GM12878 (cell line): ENCODE measurements at regions not wholly inside any gene's neighbourhood (a gene's known extent, or its start where the extent isn't known, plus 50 kb on each side); places are given as distances from the start of the nearest gene placed in this dataset.

Experiments used
- ATAC-seq: fragments of 200-7000 bp; cut with Tn5 transposase; 3 replicates; pipeline ENCODE4 v1.9.1; 2020; ENCODE audit warnings: mild to moderate bottlenecking, moderate library complexity
- BruUV-seq: library from RNA; stranded (reverse); fragments of 400-500 nt; replicated peaks from 2 replicates; lab custom pipeline; 2021; lab: Mats Ljungman, UMichigan
- CTCF ChIA-PET: fragments of 300-600 bp; sonication (Branson Sonifier 250); formaldehyde crosslinking; extraction: SDS; loops from one replicate; lab custom pipeline; 2021; ENCODE audit warnings: inconsistent platforms; lab: Yijun Ruan, JAX
- POLR2A ChIA-PET: fragments of 350-600 bp; formaldehyde crosslinking; extraction: SDS; loops from one replicate; lab custom pipeline; 2021; ENCODE audit warnings: inconsistent platforms; lab: Charles Lee
- RAD21 ChIA-PET: fragments of 300-600 bp; sonication (Branson Sonifier 250); formaldehyde crosslinking; loops from one replicate; lab custom pipeline; 2023; ENCODE audit warnings: antibody characterized with exemption; ENCODE audit not compliant: unreplicated experiment; lab: Charles Lee
- SMC1A ChIA-PET: fragments of 300-600 bp; sonication (Branson Sonifier 250); formaldehyde crosslinking; loops from one replicate; lab custom pipeline; 2023; ENCODE audit not compliant: unreplicated experiment, uncharacterized antibody; lab: Charles Lee
- DNase-seq: peaks from one replicate; pipeline ENCODE4 v3.0.0-alpha.2; 2011; ENCODE audit warnings: low read depth, low spot score
- FAIRE-seq: peaks from 3 replicates; lab custom pipeline; 2011; peaks lifted over from hg19 to GRCh38; lab: Jason Lieb, UNC
- H2AFZ ChIP-seq: 2 replicates; pipeline ENCODE4 v1.6.0; 2011; ENCODE audit warnings: low read depth, low read length, control low read depth; ENCODE audit not compliant: control insufficient read depth
- H3K27ac ChIP-seq: 2 replicates; pipeline ENCODE4 v1.5.1; 2011; ENCODE audit warnings: control low read depth; ENCODE audit not compliant: control insufficient read depth, insufficient read depth
- H3K27me3 ChIP-seq, 2 experiments: replicated peaks in 1 of 2; 2 replicates each; pipeline versions ENCODE4 v1.6.0 to v1.6.1; 2011; ENCODE audit warnings: low read length in 1 of 2; ENCODE audit not compliant: control insufficient read depth in 2 of 2, insufficient read depth in 2 of 2
- H3K36me3 ChIP-seq, 2 experiments: 2 replicates each; pipeline ENCODE4 v1.5.1; 2011; ENCODE audit warnings: low read length in 1 of 2; ENCODE audit not compliant: control insufficient read depth in 2 of 2, insufficient read depth in 2 of 2
- H3K4me1 ChIP-seq: 2 replicates; pipeline ENCODE4 v1.6.1; 2011; ENCODE audit warnings: mild to moderate bottlenecking, low read length, moderate library complexity, mixed read lengths; ENCODE audit not compliant: control insufficient read depth, insufficient read depth
- H3K4me2 ChIP-seq: 2 replicates; pipeline ENCODE4 v1.6.0; 2011; ENCODE audit warnings: control low read depth; ENCODE audit not compliant: control insufficient read depth, insufficient read depth
- H3K4me3 ChIP-seq: fragments of 200-600 bp; sonication (generic); 2 replicates; pipeline ENCODE4 v1.5.1; 2016
- H3K79me2 ChIP-seq: 2 replicates; pipeline ENCODE4 v1.6.0; 2011; ENCODE audit warnings: low read length; ENCODE audit not compliant: control insufficient read depth, insufficient read depth
- H3K9ac ChIP-seq: 2 replicates; pipeline ENCODE4 v1.8.0; 2011; ENCODE audit warnings: low read length, control low read depth, mixed read lengths; ENCODE audit not compliant: control insufficient read depth, insufficient read depth
- H3K9me3 ChIP-seq: replicated peaks from 3 replicates; pipeline ENCODE4 v1.5.1; 2011; ENCODE audit warnings: mild to moderate bottlenecking, low read length; ENCODE audit not compliant: control insufficient read depth, insufficient read depth
- H4K20me1 ChIP-seq: 2 replicates; pipeline ENCODE4 v1.6.0; 2011; ENCODE audit not compliant: control insufficient read depth, insufficient read depth
- ESRRA ChIP-seq: IDR thresholded peaks from 2 replicates; pipeline ENCODE4 v1.6.1; 2012; ENCODE audit warnings: mild to moderate bottlenecking, low read length, improper control_type of control experiment
- GATAD2B ChIP-seq: fragments of 450-650 bp; conservative IDR thresholded peaks from 2 replicates; pipeline ENCODE4 v1.6.1; 2017; ENCODE audit warnings: low read depth, mild to moderate bottlenecking, moderate library complexity
- SPI1 ChIP-seq: IDR thresholded peaks from 2 replicates; pipeline ENCODE4 v1.6.1; 2011; ENCODE audit warnings: low read depth, mild to moderate bottlenecking, low read length, moderate library complexity, borderline replicate concordance; ENCODE audit not compliant: insufficient read depth
- SREBF2 ChIP-seq: IDR thresholded peaks from 2 replicates; pipeline ENCODE4 v1.6.1; 2012; ENCODE audit warnings: mild to moderate bottlenecking, low read length
- SUZ12 ChIP-seq: fragments of 200-600 bp; sonication (generic); IDR thresholded peaks from one replicate; pipeline ENCODE4 v1.6.1; 2018; ENCODE audit warnings: antibody characterized with exemption, mild to moderate bottlenecking; ENCODE audit not compliant: unreplicated experiment
- WRNIP1 ChIP-seq: IDR thresholded peaks from 2 replicates; pipeline ENCODE4 v1.6.1; 2011; ENCODE audit warnings: low read depth, low read length, improper control_type of control experiment, borderline replicate concordance
- WGBS: methylation state at CpG from one replicate; pipeline ENCODE4 v1.1.6; 2016; ENCODE audit warnings: low lambda C conversion rate; ENCODE audit not compliant: insufficient replicate concordance, insufficient coverage; ENCODE audit errors: missing lambda C conversion rate; 5-methylcytosine and 5-hydroxymethylcytosine counted together
- in situ Hi-C: fragments of 300-500 bp; cut with MboI; formaldehyde crosslinking; loops from 9 replicates; pipeline ENCODE4 v1.14.3; 2018; ENCODE audit warnings: mixed read lengths
- intact Hi-C: fragments of 100-400 bp; cut with micrococcal nuclease; formaldehyde crosslinking; loops from one replicate; pipeline ENCODE4 v1.14.2; 2022; ENCODE audit not compliant: unreplicated experiment
- TF ChIP-seq, protein P1 (sequence below): fragments of 450-650 bp; IDR thresholded peaks from 2 replicates; pipeline ENCODE4 v1.6.1; 2017; ENCODE audit warnings: mild to moderate bottlenecking, low read depth, inconsistent platforms; ENCODE audit not compliant: poor library complexity, severe bottlenecking
- TF ChIP-seq, protein P2 (sequence below): fragments of 450-650 bp; IDR thresholded peaks from 2 replicates; pipeline ENCODE4 v1.6.1; 2017; ENCODE audit warnings: antibody characterized with exemption, mild to moderate bottlenecking, moderate library complexity

DNA sequence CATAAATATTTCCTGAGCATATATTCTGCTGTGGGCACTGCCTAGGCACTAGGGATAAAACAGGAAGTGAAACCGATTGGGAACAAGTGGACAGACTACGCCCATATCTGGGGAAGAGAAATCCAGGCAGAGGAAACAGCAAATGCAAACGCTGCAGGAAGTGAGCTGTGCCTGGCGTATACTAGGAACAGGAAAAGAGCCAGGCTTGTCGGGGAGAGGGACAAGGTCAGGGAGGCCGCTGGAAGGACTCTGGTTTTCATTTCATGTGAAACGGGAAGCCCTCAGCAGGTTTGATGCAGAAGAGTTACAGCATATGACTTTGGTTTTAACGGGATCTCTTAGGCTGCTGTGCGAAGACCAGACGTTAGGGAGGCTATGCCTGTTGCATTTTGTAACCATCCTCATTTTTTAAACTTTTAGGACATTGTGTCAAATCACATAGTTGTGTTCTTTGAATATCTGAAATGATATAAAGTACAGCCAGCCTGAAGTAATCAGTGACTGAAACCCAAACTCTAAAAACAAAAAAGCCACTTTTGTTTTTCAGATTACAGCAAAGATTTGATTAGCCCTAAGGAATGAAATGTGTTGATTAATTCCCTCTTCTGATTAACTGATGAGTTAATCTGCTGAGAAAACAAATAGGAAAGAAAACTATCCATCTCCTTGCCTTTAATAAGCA lies 110.2 kb upstream of the PIEZO2 start:
- no TSS peak for BruUV-seq
- H3K4me2 ChIP-seq = no peak overlapping the region
- no peak overlapping the region for H3K4me3 ChIP-seq
- no peak overlapping the region for H2AFZ ChIP-seq
- no peaks in the 10 kb centered on the region for H3K36me3 ChIP-seq
- 29% methylated on average over 10 of the region's 10 CpGs for WGBS
- no peaks in the 10 kb centered on the region for H3K4me1 ChIP-seq
- intact Hi-C loops (no loop called here), in situ Hi-C loops (no loop called here)
- no peak overlapping the region for H3K9ac ChIP-seq
- ChIA-PET SMC1A (no interaction called here), POLR2A (no interaction called here), RAD21 (no interaction called here), CTCF (no interaction called here)
- DNase-seq (no peak), ATAC-seq (no peak), FAIRE-seq (no peak)
- H3K9me3 ChIP-seq = no peaks in the 10 kb centered on the region; the same call in 2 of the 3 replicates
- TF ChIP-seq SREBF2 = no peak
- TF ChIP-seq, protein P1, sequence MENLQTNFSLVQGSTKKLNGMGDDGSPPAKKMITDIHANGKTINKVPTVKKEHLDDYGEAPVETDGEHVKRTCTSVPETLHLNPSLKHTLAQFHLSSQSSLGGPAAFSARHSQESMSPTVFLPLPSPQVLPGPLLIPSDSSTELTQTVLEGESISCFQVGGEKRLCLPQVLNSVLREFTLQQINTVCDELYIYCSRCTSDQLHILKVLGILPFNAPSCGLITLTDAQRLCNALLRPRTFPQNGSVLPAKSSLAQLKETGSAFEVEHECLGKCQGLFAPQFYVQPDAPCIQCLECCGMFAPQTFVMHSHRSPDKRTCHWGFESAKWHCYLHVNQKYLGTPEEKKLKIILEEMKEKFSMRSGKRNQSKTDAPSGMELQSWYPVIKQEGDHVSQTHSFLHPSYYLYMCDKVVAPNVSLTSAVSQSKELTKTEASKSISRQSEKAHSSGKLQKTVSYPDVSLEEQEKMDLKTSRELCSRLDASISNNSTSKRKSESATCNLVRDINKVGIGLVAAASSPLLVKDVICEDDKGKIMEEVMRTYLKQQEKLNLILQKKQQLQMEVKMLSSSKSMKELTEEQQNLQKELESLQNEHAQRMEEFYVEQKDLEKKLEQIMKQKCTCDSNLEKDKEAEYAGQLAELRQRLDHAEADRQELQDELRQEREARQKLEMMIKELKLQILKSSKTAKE = no peak
- TF ChIP-seq SPI1 = peak; percentile 64; the same call in 1 of the 2 replicates
- TF ChIP-seq, protein P2, sequence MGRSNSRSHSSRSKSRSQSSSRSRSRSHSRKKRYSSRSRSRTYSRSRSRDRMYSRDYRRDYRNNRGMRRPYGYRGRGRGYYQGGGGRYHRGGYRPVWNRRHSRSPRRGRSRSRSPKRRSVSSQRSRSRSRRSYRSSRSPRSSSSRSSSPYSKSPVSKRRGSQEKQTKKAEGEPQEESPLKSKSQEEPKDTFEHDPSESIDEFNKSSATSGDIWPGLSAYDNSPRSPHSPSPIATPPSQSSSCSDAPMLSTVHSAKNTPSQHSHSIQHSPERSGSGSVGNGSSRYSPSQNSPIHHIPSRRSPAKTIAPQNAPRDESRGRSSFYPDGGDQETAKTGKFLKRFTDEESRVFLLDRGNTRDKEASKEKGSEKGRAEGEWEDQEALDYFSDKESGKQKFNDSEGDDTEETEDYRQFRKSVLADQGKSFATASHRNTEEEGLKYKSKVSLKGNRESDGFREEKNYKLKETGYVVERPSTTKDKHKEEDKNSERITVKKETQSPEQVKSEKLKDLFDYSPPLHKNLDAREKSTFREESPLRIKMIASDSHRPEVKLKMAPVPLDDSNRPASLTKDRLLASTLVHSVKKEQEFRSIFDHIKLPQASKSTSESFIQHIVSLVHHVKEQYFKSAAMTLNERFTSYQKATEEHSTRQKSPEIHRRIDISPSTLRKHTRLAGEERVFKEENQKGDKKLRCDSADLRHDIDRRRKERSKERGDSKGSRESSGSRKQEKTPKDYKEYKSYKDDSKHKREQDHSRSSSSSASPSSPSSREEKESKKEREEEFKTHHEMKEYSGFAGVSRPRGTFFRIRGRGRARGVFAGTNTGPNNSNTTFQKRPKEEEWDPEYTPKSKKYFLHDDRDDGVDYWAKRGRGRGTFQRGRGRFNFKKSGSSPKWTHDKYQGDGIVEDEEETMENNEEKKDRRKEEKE = no peak
- no peak for TF ChIP-seq SUZ12
- no peak for TF ChIP-seq GATAD2B
- TF ChIP-seq ESRRA = no peak
- no peak for TF ChIP-seq WRNIP1
- no peak overlapping the region for H3K27ac ChIP-seq
- no peaks in the 10 kb centered on the region for H3K79me2 ChIP-seq
- H4K20me1 ChIP-seq = no peaks in the 10 kb centered on the region
- H3K27me3 ChIP-seq = no peaks in the 10 kb centered on the region; a peak in 1 of 4 replicates
